Omental fat pad (tissue), 3 donors: ENCODE measurements at regions not wholly inside any gene's neighbourhood (a gene's known extent, or its start where the extent isn't known, plus 50 kb on each side); places are given as distances from the start of the nearest gene placed in this dataset.
A peak's percentile ranks its signal among the peaks of the same experiment; 100 is the strongest.

ENCODE experiments used
- ATAC-seq: fragments of 150-250 bp; one replicate; pipeline ENCODE4 v1.9.1; 2016; ENCODE audit warnings: mild to moderate bottlenecking, moderate library complexity; ENCODE audit not compliant: low FRiP score
- DNase-seq: peaks from one replicate; pipeline ENCODE4 v3.0.0-alpha.2; 2019; ENCODE audit warnings: low spot score
- TF ChIP-seq, protein P1 (sequence below), 3 donors: fragments of 450-650 bp; IDR thresholded peaks; one replicate each; pipeline ENCODE4 v1.5.1; 2016 to 2017; ENCODE audit warnings: antibody characterized with exemption in 3 of 3, mild to moderate bottlenecking in 3 of 3, moderate library complexity in 2 of 3

DNA sequence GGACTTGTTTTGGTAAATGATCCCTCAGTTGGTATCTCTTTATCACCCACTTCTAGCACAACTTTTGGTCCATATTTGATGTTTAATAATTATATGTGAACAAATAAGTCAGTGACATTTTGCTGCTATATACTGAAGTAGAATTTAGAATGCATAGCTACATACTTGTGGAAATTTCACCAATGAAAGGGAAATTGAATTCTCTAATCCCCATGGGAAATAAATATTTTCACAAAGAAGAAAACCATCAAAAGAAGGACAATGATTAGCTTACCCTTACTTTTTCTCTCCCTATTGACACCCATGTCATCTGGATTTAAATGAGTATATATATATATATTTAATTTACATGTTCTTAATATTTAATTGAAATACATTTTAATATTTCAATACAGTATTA is 94.3 kb upstream of the DAB2 start:
- DNase-seq (no peak), ATAC-seq (no peak)
- TF ChIP-seq, protein P1, sequence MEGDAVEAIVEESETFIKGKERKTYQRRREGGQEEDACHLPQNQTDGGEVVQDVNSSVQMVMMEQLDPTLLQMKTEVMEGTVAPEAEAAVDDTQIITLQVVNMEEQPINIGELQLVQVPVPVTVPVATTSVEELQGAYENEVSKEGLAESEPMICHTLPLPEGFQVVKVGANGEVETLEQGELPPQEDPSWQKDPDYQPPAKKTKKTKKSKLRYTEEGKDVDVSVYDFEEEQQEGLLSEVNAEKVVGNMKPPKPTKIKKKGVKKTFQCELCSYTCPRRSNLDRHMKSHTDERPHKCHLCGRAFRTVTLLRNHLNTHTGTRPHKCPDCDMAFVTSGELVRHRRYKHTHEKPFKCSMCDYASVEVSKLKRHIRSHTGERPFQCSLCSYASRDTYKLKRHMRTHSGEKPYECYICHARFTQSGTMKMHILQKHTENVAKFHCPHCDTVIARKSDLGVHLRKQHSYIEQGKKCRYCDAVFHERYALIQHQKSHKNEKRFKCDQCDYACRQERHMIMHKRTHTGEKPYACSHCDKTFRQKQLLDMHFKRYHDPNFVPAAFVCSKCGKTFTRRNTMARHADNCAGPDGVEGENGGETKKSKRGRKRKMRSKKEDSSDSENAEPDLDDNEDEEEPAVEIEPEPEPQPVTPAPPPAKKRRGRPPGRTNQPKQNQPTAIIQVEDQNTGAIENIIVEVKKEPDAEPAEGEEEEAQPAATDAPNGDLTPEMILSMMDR (IDR thresholded peaks at IDR 0.05): no peak

DNA sequence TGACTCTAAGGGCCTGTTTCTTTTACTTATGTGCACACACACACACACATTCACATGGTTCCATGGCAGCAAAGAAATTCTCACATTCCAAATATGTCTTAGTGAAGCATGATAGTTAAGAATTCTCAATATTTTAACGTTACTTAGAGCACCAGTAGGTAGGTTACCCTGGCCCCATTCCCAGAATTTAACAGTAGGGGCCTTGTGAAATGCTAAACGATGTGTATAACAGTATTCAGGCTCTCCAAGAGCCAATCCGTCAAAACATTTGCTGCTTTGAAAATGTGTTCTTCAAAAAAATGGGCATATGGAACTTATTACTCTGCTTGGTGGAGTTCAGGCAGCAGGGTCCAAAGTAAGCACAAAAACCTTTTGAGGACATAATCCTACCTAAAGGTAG is 93.7 kb upstream of the DAB2 start:
- DNase-seq: no peak
- no peak for ATAC-seq
- TF ChIP-seq, protein P1 (IDR thresholded peaks at IDR 0.05): no peak

DNA sequence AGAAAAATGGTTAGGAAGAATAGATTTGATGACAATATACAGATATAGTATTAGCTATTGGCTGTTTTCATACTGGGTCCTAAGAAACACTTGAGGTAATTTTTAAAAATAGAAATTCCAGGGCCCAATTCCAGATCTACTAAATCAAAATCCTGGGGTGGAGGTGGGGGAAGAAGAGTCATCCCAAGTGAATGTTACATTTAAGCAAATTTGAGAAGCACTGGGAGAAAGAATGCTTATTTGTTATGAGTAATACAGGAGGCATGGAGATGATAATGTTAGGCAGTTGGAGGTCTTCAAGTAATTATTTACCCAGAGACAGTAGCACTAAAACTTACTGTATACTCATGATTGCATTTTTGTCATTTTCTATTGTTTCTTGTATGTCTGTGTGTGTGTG is 93.0 kb upstream of the DAB2 start:
- DNase-seq (no peak), ATAC-seq (peak; percentile 92)
- TF ChIP-seq, protein P1 (IDR thresholded peaks at IDR 0.05): no peak

DNA sequence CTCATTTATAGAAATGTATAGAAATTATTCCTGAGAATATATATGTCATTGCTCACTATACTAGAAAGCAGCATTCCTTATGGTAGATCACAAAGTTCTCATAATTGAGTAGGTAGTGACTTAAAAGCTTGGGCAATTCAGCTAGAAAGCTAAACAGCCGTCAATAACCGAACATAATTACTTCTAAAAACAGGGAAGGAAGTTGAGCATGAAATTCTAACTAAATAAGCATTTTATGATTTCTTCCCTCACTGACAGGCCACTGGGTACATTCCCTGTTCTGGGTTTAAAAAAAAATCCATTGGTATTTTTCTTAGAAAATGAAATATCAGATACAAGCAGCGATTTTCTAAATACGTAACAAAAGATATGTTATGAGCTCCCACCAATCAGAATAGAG is 91.1 kb upstream of the DAB2 start:
- no peak for ATAC-seq
- no peak for DNase-seq
- TF ChIP-seq, protein P1 (IDR thresholded peaks at IDR 0.05): no peak

DNA sequence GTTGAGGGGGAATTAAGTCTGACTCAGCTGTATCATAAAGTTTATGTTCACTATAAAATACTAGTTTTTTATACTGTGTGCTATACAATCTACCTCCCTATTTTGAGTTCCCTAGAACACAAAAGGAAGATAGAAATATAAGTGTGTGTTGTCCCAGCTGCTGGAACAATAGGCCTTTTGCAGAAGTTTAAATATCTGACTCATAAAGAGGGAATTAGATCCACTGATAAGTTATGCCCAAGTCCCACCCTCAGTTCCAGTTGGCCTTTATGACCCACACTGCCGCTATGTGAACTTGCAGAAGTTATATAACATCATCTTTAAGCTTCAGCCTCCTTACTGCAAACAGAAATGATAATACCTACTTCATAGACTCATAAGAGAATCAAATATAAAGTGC is 88.5 kb upstream of the DAB2 start:
- TF ChIP-seq, protein P1 (IDR thresholded peaks at IDR 0.05): no peak
- DNase-seq (no peak), ATAC-seq (no peak)

DNA sequence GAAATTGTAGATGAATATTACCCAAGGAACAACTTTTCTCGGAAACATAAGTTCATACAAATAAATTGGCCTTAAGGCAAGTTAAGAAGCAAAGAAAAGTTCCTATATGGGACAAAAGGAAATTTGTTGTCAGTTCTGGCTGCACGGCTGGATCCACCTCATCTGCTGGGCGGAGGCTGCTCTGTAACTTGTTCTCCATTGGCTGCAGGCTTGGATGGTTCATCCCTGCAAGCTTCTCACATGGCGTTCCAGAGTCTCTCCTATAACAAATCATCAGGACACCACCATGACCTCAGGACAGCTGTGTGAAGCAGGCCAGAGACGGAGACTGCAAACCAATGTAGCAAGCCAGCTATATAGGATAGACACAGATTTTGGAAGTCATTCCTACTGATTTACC is 81.4 kb upstream of the DAB2 start:
- ATAC-seq (no peak), DNase-seq (no peak)
- TF ChIP-seq, protein P1 (IDR thresholded peaks at IDR 0.05): no peak

DNA sequence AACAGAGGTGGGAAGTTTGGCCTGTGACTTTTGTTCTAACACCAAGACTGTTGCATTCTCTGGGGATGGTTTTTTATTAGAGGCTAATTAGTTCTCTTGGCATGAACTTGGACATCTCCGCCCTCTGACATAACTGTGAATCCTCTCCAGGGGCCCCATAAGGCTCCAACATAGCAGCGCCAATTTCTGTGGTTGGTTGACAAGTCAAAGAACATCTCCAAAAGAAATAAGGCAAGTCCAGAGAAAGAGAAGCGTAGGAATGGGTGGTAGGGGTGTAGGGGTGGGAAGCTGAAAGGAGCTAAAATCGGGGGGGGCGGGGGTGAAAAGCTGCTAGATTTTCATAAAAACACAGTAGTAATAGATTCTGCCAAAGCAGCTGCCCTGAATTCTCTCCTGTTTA is 81.0 kb upstream of the DAB2 start:
- ATAC-seq (no peak), DNase-seq (no peak)
- TF ChIP-seq, protein P1 (IDR thresholded peaks at IDR 0.05): no peak
